ENCODE measurements at regions not wholly inside any gene's neighbourhood (a gene's known extent, or its start where the extent isn't known, plus 50 kb on each side); places are given as distances from the start of the nearest gene placed in this dataset.
"Not testable (repeated sequence)": the region's sequence is repeated elsewhere in the genome, so short reads cannot be mapped to it uniquely, and the experiment has no call there.

GRCh38 chr2:16755442-16755841 is 89.8 kb upstream of the CYRIA start:
- Histone ChIP-seq H3K36me3 (ENCODE audit: insufficient read depth, low read length) (no peaks in the 10 kb centered on the region), H2AFZ (ENCODE audit: low read depth, low read length) (no peak overlapping the region), H3K79me2 (replicated peaks; ENCODE audit: insufficient read depth, low read length) (no peaks in the 10 kb centered on the region), H4K20me1 (ENCODE audit: insufficient read depth) (no peaks in the 10 kb centered on the region), H3K4me2 (ENCODE audit: low read length) (no peak overlapping the region), H3K9ac (ENCODE audit: low read length) (no peak overlapping the region), H3K9me2 (ENCODE audit: insufficient read depth, low read length) (no peaks in the 10 kb centered on the region), H3K27me3 (ENCODE audit: insufficient read depth, low read depth, low read length) (no peaks in the 10 kb centered on the region), H3K9me3 (ENCODE audit: low read length) (no peaks in the 10 kb centered on the region), H3K4me3 (ENCODE audit: low read length) (no peak overlapping the region), H3K27ac (ENCODE audit: low read length) (no peak overlapping the region), H3F3A (ENCODE audit: insufficient read depth, low read length, poor library complexity, severe bottlenecking) (no peaks in the 10 kb centered on the region)
- TF ChIP-seq MXI1 (conservative IDR thresholded peaks at IDR 0.05; ENCODE audit: poor library complexity, severe bottlenecking) (no peak), EZH2 (IDR thresholded peaks at IDR 0.05; ENCODE audit: borderline replicate concordance, insufficient read depth, low read length, poor library complexity, severe bottlenecking) (no peak), EP300 (conservative IDR thresholded peaks at IDR 0.05; ENCODE audit: poor library complexity, severe bottlenecking) (no peak), REST (IDR thresholded peaks at IDR 0.05; ENCODE audit: borderline replicate concordance) (no peak), POLR2AphosphoS5 (IDR thresholded peaks at IDR 0.05) (no peak), RAD21 (conservative IDR thresholded peaks at IDR 0.05) (no peak)

DNA sequence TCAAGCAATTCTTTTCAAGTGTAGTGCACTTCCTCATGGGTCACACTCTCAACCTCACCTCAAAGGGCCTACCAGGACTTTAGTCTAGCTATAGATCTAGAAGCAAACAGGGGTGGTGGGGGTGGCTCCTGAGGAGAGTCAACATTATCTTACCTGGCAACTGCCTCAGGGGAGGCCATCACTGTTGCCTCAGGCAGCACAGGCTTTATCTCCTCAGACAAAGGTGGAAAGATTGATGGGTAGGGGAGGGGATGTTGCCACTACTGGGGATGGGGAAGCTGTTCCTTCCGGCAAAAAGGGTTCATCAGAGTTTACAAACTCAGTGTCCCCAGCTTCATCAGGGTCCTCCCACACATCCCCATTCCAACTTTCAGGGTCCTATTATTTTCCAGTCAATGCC is 87.4 kb upstream of the CYRIA start:
- not testable (repeated sequence) for H3K27ac ChIP-seq (ENCODE audit: low read length); H3K27me3 ChIP-seq (ENCODE audit: insufficient read depth, low read depth, low read length); H3K9me3 ChIP-seq (ENCODE audit: low read length); H4K20me1 ChIP-seq (ENCODE audit: insufficient read depth); H3K9me2 ChIP-seq (ENCODE audit: insufficient read depth, low read length); H3K36me3 ChIP-seq (ENCODE audit: insufficient read depth, low read length); H3K79me2 ChIP-seq (replicated peaks; ENCODE audit: insufficient read depth, low read length); H3K4me2 ChIP-seq (ENCODE audit: low read length); H3F3A ChIP-seq (ENCODE audit: insufficient read depth, low read length, poor library complexity, severe bottlenecking); H2AFZ ChIP-seq (ENCODE audit: low read depth, low read length); H3K4me3 ChIP-seq (ENCODE audit: low read length); H3K9ac ChIP-seq (ENCODE audit: low read length)

GRCh38 chr2:16750925-16751214 is 85.2 kb upstream of the CYRIA start:
- H3K4me3 ChIP-seq (ENCODE audit: low read length); H3K9me3 ChIP-seq (ENCODE audit: low read length); H3K36me3 ChIP-seq (ENCODE audit: insufficient read depth, low read length); H3K9me2 ChIP-seq (ENCODE audit: insufficient read depth, low read length); H3K27me3 ChIP-seq (ENCODE audit: insufficient read depth, low read depth, low read length); H3K79me2 ChIP-seq (replicated peaks; ENCODE audit: insufficient read depth, low read length); H3K9ac ChIP-seq (ENCODE audit: low read length); H3K4me2 ChIP-seq (ENCODE audit: low read length); H4K20me1 ChIP-seq (ENCODE audit: insufficient read depth); H3K27ac ChIP-seq (ENCODE audit: low read length); H2AFZ ChIP-seq (ENCODE audit: low read depth, low read length); H3F3A ChIP-seq (ENCODE audit: insufficient read depth, low read length, poor library complexity, severe bottlenecking): not testable (repeated sequence)

DNA sequence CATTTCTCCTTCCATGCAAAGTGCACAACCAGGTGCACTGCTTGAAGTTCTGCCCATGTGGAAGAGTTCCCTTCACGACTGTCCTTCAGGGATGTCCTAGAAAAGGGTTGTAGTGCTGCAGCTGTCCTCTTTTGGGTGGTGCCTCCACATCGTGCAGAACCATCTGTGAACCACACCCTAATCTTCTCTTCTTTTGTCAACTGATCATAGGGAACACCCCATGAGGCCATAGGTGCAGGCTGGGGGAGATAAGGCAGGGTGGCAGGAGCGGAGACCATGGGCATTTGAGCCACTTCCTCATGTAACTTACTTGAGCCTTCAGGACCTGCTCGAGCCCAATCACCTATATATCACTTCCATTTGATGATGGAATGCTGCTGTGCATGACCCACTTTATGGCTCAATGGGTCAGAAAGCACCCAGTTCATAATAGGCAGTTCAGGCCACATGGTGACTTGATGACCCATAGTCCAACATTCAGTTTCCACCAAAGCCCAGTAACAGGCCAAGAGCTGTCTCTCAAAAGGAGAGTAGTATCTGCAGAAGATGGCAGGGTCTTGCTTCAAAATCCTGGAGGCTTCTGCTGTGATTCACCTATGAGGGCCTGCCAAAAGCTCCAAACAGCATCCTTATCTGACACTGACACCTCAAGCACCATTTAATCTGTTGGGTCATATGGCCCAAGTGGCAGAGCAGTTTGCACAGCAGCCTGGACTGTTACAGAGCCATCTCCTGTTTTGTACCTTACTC is 84.7 kb upstream of the CYRIA start:
- Histone ChIP-seq H3K27ac (ENCODE audit: low read length) (no peak overlapping the region), H4K20me1 (ENCODE audit: insufficient read depth) (no peaks in the 10 kb centered on the region), H3K4me3 (ENCODE audit: low read length) (no peak overlapping the region), H3K27me3 (ENCODE audit: insufficient read depth, low read depth, low read length) (no peaks in the 10 kb centered on the region), H3K9ac (ENCODE audit: low read length) (no peak overlapping the region), H2AFZ (ENCODE audit: low read depth, low read length) (no peak overlapping the region), H3K36me3 (ENCODE audit: insufficient read depth, low read length) (no peaks in the 10 kb centered on the region), H3K9me3 (ENCODE audit: low read length) (no peaks in the 10 kb centered on the region), H3F3A (ENCODE audit: insufficient read depth, low read length, poor library complexity, severe bottlenecking) (no peaks in the 10 kb centered on the region), H3K4me2 (ENCODE audit: low read length) (no peak overlapping the region), H3K79me2 (replicated peaks; ENCODE audit: insufficient read depth, low read length) (no peaks in the 10 kb centered on the region), H3K9me2 (ENCODE audit: insufficient read depth, low read length) (no peaks in the 10 kb centered on the region)
- no peak for TF ChIP-seq EP300 (conservative IDR thresholded peaks at IDR 0.05; ENCODE audit: poor library complexity, severe bottlenecking)
- no peak for TF ChIP-seq SMC3 (conservative IDR thresholded peaks at IDR 0.05; ENCODE audit: poor library complexity)
- TF ChIP-seq TAF1 (IDR thresholded peaks at IDR 0.05; ENCODE audit: low read depth), result no peak
- TF ChIP-seq RAD21 (conservative IDR thresholded peaks at IDR 0.05), result no peak
- no peak for TF ChIP-seq REST (IDR thresholded peaks at IDR 0.05; ENCODE audit: borderline replicate concordance)
- no peak for TF ChIP-seq POLR2AphosphoS5 (IDR thresholded peaks at IDR 0.05)
- TF ChIP-seq EZH2 (IDR thresholded peaks at IDR 0.05; ENCODE audit: borderline replicate concordance, insufficient read depth, low read length, poor library complexity, severe bottlenecking), result no peak
- no peak for TF ChIP-seq MXI1 (conservative IDR thresholded peaks at IDR 0.05; ENCODE audit: poor library complexity, severe bottlenecking)
- TF ChIP-seq CTCF (IDR thresholded peaks at IDR 0.05; ENCODE audit: poor library complexity, severe bottlenecking), result no peak

Measured in neural cell (in vitro differentiated cells).